HepG2 (cell line): ENCODE measurements at regions not wholly inside any gene's neighbourhood (a gene's known extent, or its start where the extent isn't known, plus 50 kb on each side); places are given as distances from the start of the nearest gene placed in this dataset.

Experiments used
- ATAC-seq: fragments of 200-7000 bp; cut with Tn5 transposase; 3 replicates; pipeline ENCODE4 v1.9.1; 2020; ENCODE audit warnings: mild to moderate bottlenecking, moderate library complexity
- BruUV-seq: library from RNA; stranded (reverse); fragments of 400-500 nt; replicated peaks from 2 replicates; lab custom pipeline; 2021; lab: Mats Ljungman, UMichigan
- CTCF ChIA-PET: fragments of 300-600 bp; formaldehyde crosslinking; extraction: SDS; loops from one replicate; lab custom pipeline; 2021; ENCODE audit warnings: low total read pairs, inconsistent platforms, low intra/inter-chr PET ratio; lab: Yijun Ruan, JAX
- POLR2A ChIA-PET: fragments of 350-600 bp; sonication (Branson Sonifier 250); formaldehyde crosslinking; loops from one replicate; lab custom pipeline; 2020; ENCODE audit warnings: antibody characterized with exemption, inconsistent platforms; lab: Yijun Ruan, JAX
- DNase-seq: peaks from one replicate; pipeline ENCODE4 v3.0.0-alpha.2; 2015; ENCODE audit warnings: low spot score
- FAIRE-seq: peaks from 3 replicates; lab custom pipeline; 2011; peaks lifted over from hg19 to GRCh38; lab: Jason Lieb, UNC
- H2AFZ ChIP-seq: one replicate; pipeline ENCODE4 v1.6.1; 2011; ENCODE audit warnings: low read length, inconsistent platforms
- H3K27ac ChIP-seq: fragments of 300-600 bp; 3 replicates; pipeline ENCODE4 v1.8.0; 2011; ENCODE audit warnings: mixed run types, mild to moderate bottlenecking, mixed read lengths, low read length, inconsistent platforms; ENCODE audit not compliant: insufficient read depth; ENCODE audit errors: extremely low read length
- H3K27me3 ChIP-seq, 2 experiments: fragments of 200-600 bp in 1 of 2; 2 replicates in 1 of 2; 3 replicates in 1 of 2; pipeline versions ENCODE4 v1.6.0 to v1.8.0; 2011; ENCODE audit warnings: low read length in 2 of 2, mild to moderate bottlenecking in 2 of 2, moderate library complexity in 2 of 2, inconsistent platforms in 1 of 2; ENCODE audit not compliant: insufficient read depth in 2 of 2, control insufficient read depth in 1 of 2
- H3K36me3 ChIP-seq, 2 experiments: fragments of 200-600 bp in 1 of 2; replicated peaks in 1 of 2; 2 replicates in 1 of 2; 3 replicates in 1 of 2; pipeline versions ENCODE4 v1.5.1 to v1.8.0; 2011; ENCODE audit warnings: low read length in 2 of 2, inconsistent platforms in 1 of 2; ENCODE audit not compliant: insufficient read depth in 2 of 2, control insufficient read depth in 1 of 2
- H3K4me1 ChIP-seq: 2 replicates; pipeline ENCODE4 v1.5.1; 2012; ENCODE audit warnings: low read length, inconsistent platforms; ENCODE audit not compliant: insufficient read depth
- H3K4me2 ChIP-seq: 2 replicates; pipeline ENCODE4 v1.6.0; 2011; ENCODE audit warnings: low read depth, low read length, inconsistent platforms
- H3K4me3 ChIP-seq, 3 experiments: fragments of 200-600 bp in 1 of 3; sonication (generic), shearing (Covaris generic) in 1 of 3; replicated peaks in 1 of 3; 2 replicates each; pipeline ENCODE4 v1.5.1; 2011 to 2016; ENCODE audit warnings: low read length in 3 of 3, inconsistent platforms in 2 of 3, low read depth in 2 of 3, mild to moderate bottlenecking in 2 of 3, control low read depth in 1 of 3, mixed read lengths in 1 of 3; ENCODE audit not compliant: insufficient read depth in 1 of 3
- H3K79me2 ChIP-seq: one replicate; pipeline ENCODE4 v1.6.1; 2011; ENCODE audit warnings: low read length, inconsistent platforms; ENCODE audit not compliant: insufficient read depth
- H3K9ac ChIP-seq: 2 replicates; pipeline ENCODE4 v1.6.0; 2011; ENCODE audit warnings: mild to moderate bottlenecking, low read depth, low read length, inconsistent platforms; ENCODE audit not compliant: insufficient read depth
- H3K9me3 ChIP-seq: 2 replicates; pipeline ENCODE4 v1.5.1; 2012; ENCODE audit warnings: mild to moderate bottlenecking, low read length
- H4K20me1 ChIP-seq: 2 replicates; pipeline ENCODE4 v1.6.0; 2011; ENCODE audit warnings: inconsistent platforms, mild to moderate bottlenecking, low read length, moderate library complexity; ENCODE audit not compliant: insufficient read depth
- CENPT ChIP-seq: sonication (generic); formaldehyde crosslinking; IDR thresholded peaks from 2 replicates; pipeline ENCODE4 v1.8.0; 2022; ENCODE audit warnings: low read depth, mild to moderate bottlenecking, moderate library complexity, missing genetic modification reagents
- REPIN1 ChIP-seq: sonication (generic); formaldehyde crosslinking; IDR thresholded peaks from 2 replicates; pipeline ENCODE4 v1.8.0; 2022; ENCODE audit warnings: missing genetic modification reagents, low read depth, mild to moderate bottlenecking, borderline replicate concordance
- RXRB ChIP-seq: IDR thresholded peaks from 2 replicates; pipeline ENCODE4 v1.6.1; 2016; ENCODE audit warnings: borderline replicate concordance, missing genetic modification reagents, missing compliant biosample characterization
- SIX1 ChIP-seq: sonication (generic); formaldehyde crosslinking; IDR thresholded peaks from 2 replicates; pipeline ENCODE4 v1.4.0; 2020; ENCODE audit warnings: missing genetic modification reagents, borderline replicate concordance
- SRSF9 ChIP-seq: fragments of 200-400 bp; formaldehyde crosslinking; IDR thresholded peaks from 2 replicates; pipeline ENCODE4 v1.6.1; 2018; ENCODE audit warnings: borderline replicate concordance, mild to moderate bottlenecking, low read depth, low read length; ENCODE audit not compliant: insufficient read depth, poor library complexity, severe bottlenecking
- ZNF24 ChIP-seq: fragments of 450-650 bp; IDR thresholded peaks from 2 replicates; pipeline ENCODE4 v1.6.1; 2017; ENCODE audit warnings: antibody characterized with exemption, mild to moderate bottlenecking
- ZNF749 ChIP-seq: sonication (generic); formaldehyde crosslinking; IDR thresholded peaks from 2 replicates; pipeline ENCODE4 v1.8.0; 2022; ENCODE audit warnings: mild to moderate bottlenecking, missing genetic modification reagents, moderate library complexity, borderline replicate concordance
- ZNF83 ChIP-seq: sonication (generic); formaldehyde crosslinking; IDR thresholded peaks from 2 replicates; pipeline ENCODE4 v1.4.0; 2020; ENCODE audit warnings: missing genetic modification reagents, mild to moderate bottlenecking, borderline replicate concordance
- ZSCAN22 ChIP-seq: sonication (generic); formaldehyde crosslinking; IDR thresholded peaks from 2 replicates; pipeline ENCODE4 v1.4.0; 2020; ENCODE audit warnings: mild to moderate bottlenecking, missing genetic modification reagents
- WGBS: methylation state at CpG from one replicate; pipeline ENCODE4 v1.1.6; 2017; ENCODE audit warnings: low lambda C conversion rate; 5-methylcytosine and 5-hydroxymethylcytosine counted together
- in situ Hi-C: cut with HindIII; loops from 2 replicates; pipeline ENCODE4 v1.10.0; 2017; ENCODE audit warnings: low pct_unique_long_range_greater_than_20kb; ENCODE audit not compliant: extremely low pct_ligation_motif_present
- intact Hi-C: fragments of 100-400 bp; cut with micrococcal nuclease; formaldehyde crosslinking; loops from one replicate; pipeline ENCODE4 v1.10.0; 2022; ENCODE audit not compliant: unreplicated experiment
- TF ChIP-seq, protein P1 (sequence below): sonication (generic); formaldehyde crosslinking; IDR thresholded peaks from 2 replicates; pipeline ENCODE4 v1.4.0; 2020; ENCODE audit warnings: mild to moderate bottlenecking, missing genetic modification reagents

GRCh38 chr12:126960221-126960620 is 1306.7 kb upstream of the TMEM132C start:
- Histone ChIP-seq H2AFZ (no peak overlapping the region), H3K79me2 (no peaks in the 10 kb centered on the region), H3K27ac (no peak overlapping the region), H3K4me2 (no peak overlapping the region), H3K4me1 (no peaks in the 10 kb centered on the region), H4K20me1 (no peaks in the 10 kb centered on the region), H3K4me3 (no peak overlapping the region), H3K27me3 (no peaks in the 10 kb centered on the region), H3K9ac (no peak overlapping the region), H3K9me3 (peaks cover 71% of the 10 kb centered on the region), H3K36me3 (no peaks in the 10 kb centered on the region)
- ChIA-PET CTCF (no interaction called here), POLR2A (no interaction called here)
- FAIRE-seq (no peak), DNase-seq (no peak), ATAC-seq (no peak)
- intact Hi-C loops (no loop called here), in situ Hi-C loops (no loop called here)
- TF ChIP-seq ZNF24, result no peak
- TF ChIP-seq REPIN1 (CRISPR knock-in tag), result no peak
- TF ChIP-seq, protein P1, sequence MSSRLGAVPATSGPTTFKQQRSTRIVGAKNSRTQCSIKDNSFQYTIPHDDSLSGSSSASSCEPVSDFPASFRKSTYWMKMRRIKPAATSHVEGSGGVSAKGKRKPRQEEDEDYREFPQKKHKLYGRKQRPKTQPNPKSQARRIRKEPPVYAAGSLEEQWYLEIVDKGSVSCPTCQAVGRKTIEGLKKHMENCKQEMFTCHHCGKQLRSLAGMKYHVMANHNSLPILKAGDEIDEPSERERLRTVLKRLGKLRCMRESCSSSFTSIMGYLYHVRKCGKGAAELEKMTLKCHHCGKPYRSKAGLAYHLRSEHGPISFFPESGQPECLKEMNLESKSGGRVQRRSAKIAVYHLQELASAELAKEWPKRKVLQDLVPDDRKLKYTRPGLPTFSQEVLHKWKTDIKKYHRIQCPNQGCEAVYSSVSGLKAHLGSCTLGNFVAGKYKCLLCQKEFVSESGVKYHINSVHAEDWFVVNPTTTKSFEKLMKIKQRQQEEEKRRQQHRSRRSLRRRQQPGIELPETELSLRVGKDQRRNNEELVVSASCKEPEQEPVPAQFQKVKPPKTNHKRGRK, result no peak
- no peak for TF ChIP-seq RXRB (CRISPR knock-in tag)
- no peak for TF ChIP-seq CENPT (CRISPR knock-in tag)
- TF ChIP-seq ZSCAN22 (CRISPR knock-in tag), result no peak
- no peak for TF ChIP-seq ZNF83
- TF ChIP-seq ZNF749, result no peak
- TF ChIP-seq SIX1, result no peak
- TF ChIP-seq SRSF9, result no peak
- BruUV-seq, result no TSS peak
- WGBS, result 0% methylated on average over 3 of the region's 3 CpGs
